Endothelial cell of umbilical vein (primary cell): ENCODE measurements at regions not wholly inside any gene's neighbourhood (a gene's known extent, or its start where the extent isn't known, plus 50 kb on each side); places are given as distances from the start of the nearest gene placed in this dataset.

ENCODE experiments used
- EZH2 ChIP-seq: IDR thresholded peaks from 2 replicates; pipeline ENCODE4 v1.6.1; 2012; ENCODE audit warnings: borderline replicate concordance, low read depth, mild to moderate bottlenecking, moderate library complexity, low read length, inconsistent platforms; ENCODE audit not compliant: severe bottlenecking
- FOS ChIP-seq: IDR thresholded peaks from 2 replicates; pipeline ENCODE4 v1.6.1; 2011; ENCODE audit warnings: mild to moderate bottlenecking, low read length, moderate library complexity, borderline replicate concordance; ENCODE audit not compliant: insufficient read depth
- GATA2 ChIP-seq: IDR thresholded peaks from 2 replicates; pipeline ENCODE4 v1.7.0; 2011; ENCODE audit warnings: low read depth, mild to moderate bottlenecking, moderate library complexity, mixed read lengths, low read length; ENCODE audit not compliant: insufficient read length, insufficient read depth
- JUN ChIP-seq: IDR thresholded peaks from 2 replicates; pipeline ENCODE4 v1.6.1; 2011; ENCODE audit warnings: borderline replicate concordance, low read depth; ENCODE audit not compliant: insufficient read length, insufficient read depth
- MYC ChIP-seq: IDR thresholded peaks from one replicate; pipeline ENCODE4 v1.6.1; 2011; ENCODE audit warnings: mild to moderate bottlenecking, low read depth, low read length
- POLR2A ChIP-seq: IDR thresholded peaks from 2 replicates; pipeline ENCODE4 v1.6.1; 2012; ENCODE audit warnings: low read depth, mild to moderate bottlenecking, control low read depth, low read length
- POLR2AphosphoS5 ChIP-seq: IDR thresholded peaks from 2 replicates; pipeline ENCODE4 v1.6.1; 2012; ENCODE audit warnings: low read depth, mild to moderate bottlenecking, control low read depth, low read length, moderate library complexity; ENCODE audit not compliant: insufficient read depth
- TF ChIP-seq, protein P1 (sequence below), 2 donors: IDR thresholded peaks; 1 replicate in 1 of 2; 2 replicates in 1 of 2; pipeline ENCODE4 v1.5.1; 2011; ENCODE audit warnings: low read length in 2 of 2, mild to moderate bottlenecking in 2 of 2, moderate library complexity in 2 of 2, control low read depth in 1 of 2, inconsistent platforms in 1 of 2, low read depth in 1 of 2; ENCODE audit not compliant: insufficient read depth in 1 of 2; ENCODE audit errors: extremely low read depth in 1 of 2
- TF ChIP-seq, protein P2 (sequence below): IDR thresholded peaks from 2 replicates; pipeline ENCODE4 v1.6.1; 2011; ENCODE audit not compliant: insufficient read depth, insufficient read length

DNA sequence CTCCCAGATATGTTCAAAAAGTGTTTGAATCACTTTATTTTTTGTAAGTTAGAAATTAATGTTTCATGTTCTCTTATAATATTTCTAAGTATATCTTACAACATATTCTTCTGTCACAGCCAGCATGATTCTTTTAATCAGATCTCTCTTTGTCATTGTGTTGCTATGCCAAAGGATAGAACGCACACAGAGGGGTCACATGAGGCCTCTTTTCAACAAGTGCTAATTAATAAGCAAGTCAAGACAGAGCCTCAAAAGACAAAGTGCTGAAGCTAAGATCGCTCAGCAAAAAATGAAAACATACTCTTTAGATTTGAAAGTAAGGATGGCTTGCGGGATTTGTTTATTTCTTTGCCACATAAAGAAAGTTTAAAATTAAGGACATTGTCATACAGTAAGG is 508.8 kb upstream of the PTCHD4 start:
- TF ChIP-seq, protein P1, sequence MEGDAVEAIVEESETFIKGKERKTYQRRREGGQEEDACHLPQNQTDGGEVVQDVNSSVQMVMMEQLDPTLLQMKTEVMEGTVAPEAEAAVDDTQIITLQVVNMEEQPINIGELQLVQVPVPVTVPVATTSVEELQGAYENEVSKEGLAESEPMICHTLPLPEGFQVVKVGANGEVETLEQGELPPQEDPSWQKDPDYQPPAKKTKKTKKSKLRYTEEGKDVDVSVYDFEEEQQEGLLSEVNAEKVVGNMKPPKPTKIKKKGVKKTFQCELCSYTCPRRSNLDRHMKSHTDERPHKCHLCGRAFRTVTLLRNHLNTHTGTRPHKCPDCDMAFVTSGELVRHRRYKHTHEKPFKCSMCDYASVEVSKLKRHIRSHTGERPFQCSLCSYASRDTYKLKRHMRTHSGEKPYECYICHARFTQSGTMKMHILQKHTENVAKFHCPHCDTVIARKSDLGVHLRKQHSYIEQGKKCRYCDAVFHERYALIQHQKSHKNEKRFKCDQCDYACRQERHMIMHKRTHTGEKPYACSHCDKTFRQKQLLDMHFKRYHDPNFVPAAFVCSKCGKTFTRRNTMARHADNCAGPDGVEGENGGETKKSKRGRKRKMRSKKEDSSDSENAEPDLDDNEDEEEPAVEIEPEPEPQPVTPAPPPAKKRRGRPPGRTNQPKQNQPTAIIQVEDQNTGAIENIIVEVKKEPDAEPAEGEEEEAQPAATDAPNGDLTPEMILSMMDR (IDR thresholded peaks at IDR 0.05; ENCODE audit: extremely low read depth in 1 of 2, insufficient read depth in 1 of 2, low read depth in 1 of 2, low read length in 2 of 2): no peak
- TF ChIP-seq MYC (no peak), POLR2A (no peak), POLR2AphosphoS5 (no peak), GATA2 (no peak), JUN (no peak), EZH2 (no peak), FOS (no peak)
- TF ChIP-seq, protein P2, sequence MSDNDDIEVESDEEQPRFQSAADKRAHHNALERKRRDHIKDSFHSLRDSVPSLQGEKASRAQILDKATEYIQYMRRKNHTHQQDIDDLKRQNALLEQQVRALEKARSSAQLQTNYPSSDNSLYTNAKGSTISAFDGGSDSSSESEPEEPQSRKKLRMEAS: no peak
